ENCODE measurements at regions not wholly inside any gene's neighbourhood (a gene's known extent, or its start where the extent isn't known, plus 50 kb on each side); places are given as distances from the start of the nearest gene placed in this dataset.

- no peak for DNase-seq (ENCODE audit: low read depth)
- H3K4me3 ChIP-seq (ENCODE audit: low read depth, low read length): no peak overlapping the region
- TF ChIP-seq, protein P1, sequence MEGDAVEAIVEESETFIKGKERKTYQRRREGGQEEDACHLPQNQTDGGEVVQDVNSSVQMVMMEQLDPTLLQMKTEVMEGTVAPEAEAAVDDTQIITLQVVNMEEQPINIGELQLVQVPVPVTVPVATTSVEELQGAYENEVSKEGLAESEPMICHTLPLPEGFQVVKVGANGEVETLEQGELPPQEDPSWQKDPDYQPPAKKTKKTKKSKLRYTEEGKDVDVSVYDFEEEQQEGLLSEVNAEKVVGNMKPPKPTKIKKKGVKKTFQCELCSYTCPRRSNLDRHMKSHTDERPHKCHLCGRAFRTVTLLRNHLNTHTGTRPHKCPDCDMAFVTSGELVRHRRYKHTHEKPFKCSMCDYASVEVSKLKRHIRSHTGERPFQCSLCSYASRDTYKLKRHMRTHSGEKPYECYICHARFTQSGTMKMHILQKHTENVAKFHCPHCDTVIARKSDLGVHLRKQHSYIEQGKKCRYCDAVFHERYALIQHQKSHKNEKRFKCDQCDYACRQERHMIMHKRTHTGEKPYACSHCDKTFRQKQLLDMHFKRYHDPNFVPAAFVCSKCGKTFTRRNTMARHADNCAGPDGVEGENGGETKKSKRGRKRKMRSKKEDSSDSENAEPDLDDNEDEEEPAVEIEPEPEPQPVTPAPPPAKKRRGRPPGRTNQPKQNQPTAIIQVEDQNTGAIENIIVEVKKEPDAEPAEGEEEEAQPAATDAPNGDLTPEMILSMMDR (conservative IDR thresholded peaks at IDR 0.05; ENCODE audit: low read depth, low read length): no peak
Observed at GRCh38 chr2:195051401-195051800, 605.6 kb upstream of the SLC39A10 start.

DNA sequence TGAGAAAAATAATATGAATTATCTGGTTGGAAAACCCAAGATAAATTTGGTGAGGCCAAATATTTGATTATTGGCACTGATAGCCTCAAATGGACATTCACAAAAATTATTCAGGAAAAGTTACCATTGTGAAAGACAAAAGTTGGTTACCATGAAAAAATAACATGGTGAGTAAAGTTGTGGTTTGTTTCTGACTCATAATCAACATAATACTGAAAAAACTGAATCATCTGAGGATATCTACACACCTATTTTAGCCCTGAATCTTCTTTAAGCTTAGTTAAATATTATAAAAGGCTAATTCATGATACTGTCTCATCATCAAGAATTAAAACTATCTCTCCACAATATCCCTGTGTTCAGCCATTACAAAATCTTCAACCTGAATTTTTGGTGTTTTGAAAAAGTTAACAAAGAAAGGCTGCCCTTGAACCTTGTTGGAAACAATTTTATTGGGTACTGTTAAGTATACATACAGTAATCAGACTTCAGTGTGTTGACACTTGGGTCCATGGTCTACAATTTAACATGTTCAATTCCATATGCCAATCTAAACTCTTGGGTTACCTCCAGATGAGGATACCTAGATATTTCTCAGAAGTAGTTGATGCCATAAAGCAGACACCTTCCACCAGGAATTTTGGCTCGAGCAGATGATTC, 607.5 kb upstream of the SLC39A10 start:
- H3K4me3 ChIP-seq (ENCODE audit: low read depth, low read length): no peak overlapping the region
- TF ChIP-seq, protein P1 (conservative IDR thresholded peaks at IDR 0.05; ENCODE audit: low read depth, low read length): no peak
- no peak for DNase-seq (ENCODE audit: low read depth)

- TF ChIP-seq, protein P1 (conservative IDR thresholded peaks at IDR 0.05; ENCODE audit: low read depth, low read length): no peak
- no peak overlapping the region for H3K4me3 ChIP-seq (ENCODE audit: low read depth, low read length)
- DNase-seq (ENCODE audit: low read depth): no peak
Observed at GRCh38 chr2:195047955-195048354, 609.1 kb upstream of the SLC39A10 start.

DNA sequence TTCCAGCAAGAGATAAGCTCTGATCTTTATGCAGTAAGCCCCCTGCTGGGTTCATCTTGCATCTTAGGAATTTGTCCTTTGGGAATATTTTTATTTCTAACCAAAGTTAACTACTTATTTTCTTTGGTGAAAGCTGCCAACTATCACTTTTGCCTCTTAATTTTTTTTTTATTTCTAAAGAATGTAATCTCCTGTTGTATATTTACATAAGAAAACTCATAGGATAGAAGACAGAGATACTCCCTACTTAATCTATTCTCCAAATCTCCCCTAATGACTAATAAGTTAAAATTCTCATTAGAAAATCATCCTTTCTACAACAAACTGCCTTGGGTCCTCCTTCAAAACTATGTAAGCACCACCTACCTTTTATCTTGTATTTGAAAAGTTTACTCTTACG, 612.2 kb upstream of the SLC39A10 start:
- no peak for DNase-seq (ENCODE audit: low read depth)
- TF ChIP-seq, protein P1 (conservative IDR thresholded peaks at IDR 0.05; ENCODE audit: low read depth, low read length): no peak
- no peak overlapping the region for H3K4me3 ChIP-seq (ENCODE audit: low read depth, low read length)

DNA sequence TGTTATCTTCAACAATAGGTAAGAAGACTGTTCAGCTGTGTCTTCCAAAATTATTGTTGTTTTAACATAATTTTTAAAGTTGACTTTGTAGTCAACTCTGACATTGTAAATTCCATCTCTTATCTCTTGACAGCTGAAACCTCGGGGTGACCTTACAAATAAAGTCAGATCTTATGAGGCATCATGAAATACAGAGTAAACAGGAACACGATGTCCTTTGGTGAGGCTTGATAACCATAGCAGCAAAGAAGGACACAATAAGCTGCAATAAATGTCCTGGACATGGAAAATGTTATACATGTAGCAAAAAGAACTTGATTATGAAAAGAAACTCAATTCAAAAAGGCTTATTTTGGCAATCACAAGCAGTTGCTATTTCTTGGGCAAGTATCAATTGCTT, 618.9 kb upstream of the SLC39A10 start:
- no peak overlapping the region for H3K4me3 ChIP-seq (ENCODE audit: low read depth, low read length)
- TF ChIP-seq, protein P1 (conservative IDR thresholded peaks at IDR 0.05; ENCODE audit: low read depth, low read length): no peak
- no peak for DNase-seq (ENCODE audit: low read depth)

DNA sequence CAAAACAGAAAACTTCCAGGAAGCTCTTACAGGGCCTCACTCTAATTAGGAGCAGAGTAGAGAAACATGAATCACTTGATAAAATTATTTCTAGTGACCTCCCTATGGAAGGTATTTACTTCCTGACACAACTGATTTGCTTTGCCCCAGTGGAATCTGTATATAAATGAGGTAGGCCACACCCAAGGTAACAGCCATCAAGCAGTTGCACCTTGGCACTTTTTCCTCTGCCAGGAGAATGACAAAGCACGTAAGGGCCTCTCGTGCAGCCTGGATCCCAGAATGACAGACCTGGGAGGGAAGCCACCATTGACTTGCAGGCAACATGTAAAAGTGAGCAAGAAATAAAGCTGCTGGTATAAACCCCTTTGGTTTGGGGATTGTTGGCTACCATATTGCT, 620.0 kb upstream of the SLC39A10 start:
- no peak overlapping the region for H3K4me3 ChIP-seq (ENCODE audit: low read depth, low read length)
- TF ChIP-seq, protein P1 (conservative IDR thresholded peaks at IDR 0.05; ENCODE audit: low read depth, low read length): no peak
- DNase-seq (ENCODE audit: low read depth): no peak

DNA sequence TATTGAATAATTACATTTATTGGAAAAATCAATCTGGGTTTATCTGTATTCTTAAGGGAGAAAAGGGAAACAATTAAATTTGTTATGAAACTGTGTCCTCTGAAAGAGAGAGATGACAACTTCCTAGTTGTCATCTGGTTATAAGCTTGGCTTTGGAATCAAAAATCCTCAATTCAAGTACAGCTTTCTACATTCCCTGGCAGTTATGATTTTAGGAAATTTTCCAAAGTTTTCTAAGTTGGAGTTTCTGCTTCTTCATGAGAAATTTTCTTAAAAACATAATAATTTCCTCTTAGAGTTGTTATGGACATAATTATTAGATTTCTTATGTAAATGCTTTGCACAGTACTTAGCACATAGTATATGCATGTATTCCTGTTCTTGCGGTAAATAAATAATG, 625.6 kb upstream of the SLC39A10 start:
- no peak for DNase-seq (ENCODE audit: low read depth)
- no peak overlapping the region for H3K4me3 ChIP-seq (ENCODE audit: low read depth, low read length)
- TF ChIP-seq, protein P1 (conservative IDR thresholded peaks at IDR 0.05; ENCODE audit: low read depth, low read length): no peak
